Endodermal cell (in vitro differentiated cells): ENCODE measurements at regions not wholly inside any gene's neighbourhood (a gene's known extent, or its start where the extent isn't known, plus 50 kb on each side); places are given as distances from the start of the nearest gene placed in this dataset.
A peak's percentile ranks its signal among the peaks of the same experiment; 100 is the strongest.
"Not testable (repeated sequence)": the region's sequence is repeated elsewhere in the genome, so short reads cannot be mapped to it uniquely, and the experiment has no call there.

Source experiments
- DNase-seq: peaks from one replicate; pipeline ENCODE4 v3.0.0-alpha.2; 2017
- H3K27ac ChIP-seq: 2 replicates; pipeline ENCODE4 v1.5.1; 2013; ENCODE audit warnings: mild to moderate bottlenecking, low read depth, low read length, moderate library complexity
- H3K27me3 ChIP-seq: 2 replicates; pipeline ENCODE4 v1.6.1; 2013; ENCODE audit warnings: mild to moderate bottlenecking, low read length, moderate library complexity; ENCODE audit not compliant: insufficient read depth, control insufficient read depth, poor library complexity, severe bottlenecking
- H3K36me3 ChIP-seq: 2 replicates; pipeline ENCODE4 v1.7.0; 2013; ENCODE audit warnings: mild to moderate bottlenecking, low read length, moderate library complexity; ENCODE audit not compliant: control insufficient read depth, insufficient read depth
- H3K4me1 ChIP-seq: one replicate; pipeline ENCODE4 v1.7.0; 2013; ENCODE audit warnings: low read length; ENCODE audit not compliant: control insufficient read depth, insufficient read depth
- H3K4me3 ChIP-seq: 2 replicates; pipeline ENCODE4 v1.5.1; 2013; ENCODE audit warnings: mild to moderate bottlenecking, low read length, moderate library complexity
- H3K9ac ChIP-seq: 2 replicates; pipeline ENCODE4 v1.6.1; 2013; ENCODE audit warnings: mild to moderate bottlenecking, low read length, moderate library complexity; ENCODE audit not compliant: poor library complexity, severe bottlenecking; ENCODE audit errors: extremely low read depth
- H3K9me3 ChIP-seq: 2 replicates; pipeline ENCODE4 v1.6.1; 2013; ENCODE audit warnings: mild to moderate bottlenecking, low read length, moderate library complexity; ENCODE audit not compliant: control insufficient read depth
- H3K27ac Mint-ChIP-seq: 2 replicates; pipeline ENCODE4 v1.8.0; 2020; ENCODE audit warnings: mixed read lengths
- H3K27me3 Mint-ChIP-seq: 2 replicates; pipeline ENCODE4 v1.8.0; 2021; ENCODE audit warnings: mild to moderate bottlenecking, mixed read lengths; ENCODE audit not compliant: insufficient read depth
- H3K36me3 Mint-ChIP-seq: 2 replicates; pipeline ENCODE4 v1.8.0; 2020; ENCODE audit warnings: low read depth, mixed read lengths
- H3K4me1 Mint-ChIP-seq: 2 replicates; pipeline ENCODE4 v1.8.0; 2020; ENCODE audit warnings: mixed read lengths
- H3K4me3 Mint-ChIP-seq: 2 replicates; pipeline ENCODE4 v1.8.0; 2020; ENCODE audit warnings: mild to moderate bottlenecking, moderate library complexity, mixed read lengths
- H3K9me3 Mint-ChIP-seq: 2 replicates; pipeline ENCODE4 v1.8.0; 2020; ENCODE audit warnings: mild to moderate bottlenecking, mixed read lengths
- CTCF ChIP-seq: fragments of 200-600 bp; sonication (generic); conservative IDR thresholded peaks from 2 replicates; pipeline ENCODE4 v1.5.0; 2021; ENCODE audit warnings: antibody characterized with exemption, mild to moderate bottlenecking
- WGBS, 2 experiments: methylation state at CpG; one replicate each; pipeline versions ENCODE4 v1.1.5 to v1.1.7; 2013; ENCODE audit warnings: missing lambda C conversion rate in 2 of 2, mixed read lengths in 1 of 2; ENCODE audit not compliant: insufficient coverage in 1 of 2, insufficient read length in 1 of 2; 5-methylcytosine and 5-hydroxymethylcytosine counted together

- no peak for TF ChIP-seq CTCF
- Histone ChIP-seq H3K27ac (no peak overlapping the region), H3K4me3 (no peak overlapping the region), H3K27me3 (no peaks in the 10 kb centered on the region), H3K36me3 (no peaks in the 10 kb centered on the region), H3K4me1 (no peaks in the 10 kb centered on the region), H3K9me3 (no peaks in the 10 kb centered on the region), H3K9ac (no peak overlapping the region)
- Mint-ChIP-seq H3K27ac (no peak overlapping the region), H3K27me3 (no peaks in the 10 kb centered on the region), H3K36me3 (no peaks in the 10 kb centered on the region), H3K4me1 (peaks cover 12% of the 10 kb centered on the region), H3K9me3 (no peaks in the 10 kb centered on the region), H3K4me3 (no peak overlapping the region)
- DNase-seq, result no peak
- 71 to 96% methylated on average over 1 to 2 of the region's 2 CpGs for WGBS, 2 experiments
Observed at GRCh38 chr5:63400079-63400478, 562.2 kb downstream of the HTR1A start.

GRCh38 chr5:63398346-63398745 is 563.9 kb downstream of the HTR1A start:
- H3K9me3 Mint-ChIP-seq, result no peaks in the 10 kb centered on the region
- H3K9me3 ChIP-seq, result no peaks in the 10 kb centered on the region

GRCh38 chr5:63388188-63388587 is 574.1 kb downstream of the HTR1A start:
- not testable (repeated sequence) for H3K36me3 ChIP-seq, H3K27me3 ChIP-seq, H3K4me1 Mint-ChIP-seq, H3K9ac ChIP-seq, H3K4me3 ChIP-seq, H3K4me3 Mint-ChIP-seq, H3K36me3 Mint-ChIP-seq, H3K9me3 ChIP-seq, H3K4me1 ChIP-seq, H3K27me3 Mint-ChIP-seq, DNase-seq, H3K27ac ChIP-seq, H3K27ac Mint-ChIP-seq, H3K9me3 Mint-ChIP-seq
- WGBS, 2 experiments, result 90 to 93% methylated on average over 2 to 5 of the region's 5 CpGs

More at GRCh38 chr5:63398346-63398745, 563.9 kb downstream of the HTR1A start:
- no peaks in the 10 kb centered on the region for H3K4me1 ChIP-seq
- WGBS, 2 experiments, result 80% methylated on average over 1 of the region's 1 CpG; no CpG with 5 or more reads in 1 of the 2 experiments
- DNase-seq, result peak; percentile 81
- TF ChIP-seq CTCF, result no peak
- no peaks in the 10 kb centered on the region for H3K36me3 Mint-ChIP-seq
- H3K4me3 ChIP-seq, result no peak overlapping the region
- no peak overlapping the region for H3K27ac Mint-ChIP-seq
- no peak overlapping the region for H3K9ac ChIP-seq
- H3K4me1 Mint-ChIP-seq, result peaks cover 12% of the 10 kb centered on the region
- H3K4me3 Mint-ChIP-seq, result no peak overlapping the region
- H3K27me3 Mint-ChIP-seq, result no peaks in the 10 kb centered on the region
- H3K27ac ChIP-seq, result no peak overlapping the region
- no peaks in the 10 kb centered on the region for H3K36me3 ChIP-seq
- H3K27me3 ChIP-seq, result no peaks in the 10 kb centered on the region

GRCh38 chr5:63375851-63376250 is 586.4 kb downstream of the HTR1A start:
- Histone ChIP-seq H3K27ac (no peak overlapping the region), H3K27me3 (no peaks in the 10 kb centered on the region), H3K4me3 (no peak overlapping the region), H3K36me3 (no peaks in the 10 kb centered on the region), H3K4me1 (no peaks in the 10 kb centered on the region), H3K9me3 (no peaks in the 10 kb centered on the region), H3K9ac (no peak overlapping the region)
- TF ChIP-seq CTCF, result no peak
- Mint-ChIP-seq H3K9me3 (peaks cover 4% of the 10 kb centered on the region), H3K4me1 (no peaks in the 10 kb centered on the region), H3K36me3 (no peaks in the 10 kb centered on the region), H3K27me3 (no peaks in the 10 kb centered on the region), H3K4me3 (no peak overlapping the region), H3K27ac (no peak overlapping the region)
- DNase-seq, result no peak
- WGBS, 2 experiments, result 93 to 100% methylated on average over 2 to 6 of the region's 6 CpGs
